GM18502 (cell line): ENCODE measurements at regions not wholly inside any gene's neighbourhood (a gene's known extent, or its start where the extent isn't known, plus 50 kb on each side); places are given as distances from the start of the nearest gene placed in this dataset.
A peak's percentile ranks its signal among the peaks of the same experiment; 100 is the strongest.

Experiments used
- ATAC-seq: cut with Tn5 transposase; IDR thresholded peaks from one replicate; pipeline ENCODE4 v1.9.1; 2021; ENCODE audit warnings: mild to moderate bottlenecking; ENCODE audit not compliant: unreplicated experiment, poor library complexity

GRCh38 chr4:63670735-63671134 is 738.5 kb downstream of the TECRL start:
- no peak for ATAC-seq

- no peak for ATAC-seq
These were observed 745.4 kb downstream of the TECRL start for GRCh38 chr4:63663870-63664269.

- ATAC-seq: no peak
These were observed 764.9 kb downstream of the TECRL start for GRCh38 chr4:63644396-63644795.

GRCh38 chr4:63637270-63637669 is 772.0 kb downstream of the TECRL start:
- ATAC-seq: no peak

GRCh38 chr4:63632858-63633257 is 776.4 kb downstream of the TECRL start:
- no peak for ATAC-seq

- no peak for ATAC-seq
These were observed 789.0 kb downstream of the TECRL start for GRCh38 chr4:63620271-63620670.

- no peak for ATAC-seq
These were observed 789.5 kb downstream of the TECRL start for GRCh38 chr4:63619771-63620170.

GRCh38 chr4:63618883-63619718 is 790.1 kb downstream of the TECRL start:
- ATAC-seq: no peak

- ATAC-seq: no peak
These were observed 801.9 kb downstream of the TECRL start for GRCh38 chr4:63607169-63607872.

- no peak for ATAC-seq
These were observed 819.5 kb downstream of the TECRL start for GRCh38 chr4:63589796-63590195.

- ATAC-seq: no peak
These were observed 825.7 kb downstream of the TECRL start for GRCh38 chr4:63583561-63583960.

- no peak for ATAC-seq
These were observed 826.2 kb downstream of the TECRL start for GRCh38 chr4:63583007-63583406.

GRCh38 chr4:63580796-63581475 is 828.3 kb downstream of the TECRL start:
- peak; percentile 64 for ATAC-seq

GRCh38 chr4:63578383-63578782 is 830.9 kb downstream of the TECRL start:
- no peak for ATAC-seq

GRCh38 chr4:63566658-63567057 is 842.6 kb downstream of the TECRL start:
- ATAC-seq: no peak

GRCh38 chr4:63563288-63564014 is 845.8 kb downstream of the TECRL start:
- no peak for ATAC-seq

GRCh38 chr4:63558709-63559108 is 850.5 kb downstream of the TECRL start:
- ATAC-seq: no peak

GRCh38 chr4:63556332-63556731 is 852.9 kb downstream of the TECRL start:
- no peak for ATAC-seq

GRCh38 chr4:63553123-63553522 is 856.1 kb downstream of the TECRL start:
- no peak for ATAC-seq

GRCh38 chr4:63541828-63542227 is 867.4 kb downstream of the TECRL start:
- no peak for ATAC-seq
